ENCODE measurements at regions not wholly inside any gene's neighbourhood (a gene's known extent, or its start where the extent isn't known, plus 50 kb on each side); places are given as distances from the start of the nearest gene placed in this dataset.

DNA sequence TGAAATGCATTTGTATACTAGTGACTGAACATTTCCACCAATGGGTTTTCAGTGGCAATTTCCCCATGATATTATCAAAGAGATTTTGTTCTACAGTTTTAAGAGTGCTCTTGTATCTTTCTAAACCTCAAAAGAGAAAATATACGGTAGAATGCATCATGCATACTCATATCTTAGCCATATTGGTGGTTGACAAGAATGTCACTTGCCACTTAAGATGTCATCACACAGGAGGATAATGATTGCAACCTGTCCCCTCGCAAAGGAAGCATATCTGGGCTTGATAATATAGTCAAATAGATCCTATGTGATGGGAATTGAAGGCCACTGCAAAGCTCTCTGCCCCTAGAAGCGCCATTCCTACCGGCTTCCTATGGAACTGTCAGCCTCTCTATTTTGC is 79.3 kb upstream of the ARMC3 start:
- no peaks in the 10 kb centered on the region for H3K9me2 ChIP-seq (ENCODE audit: insufficient read depth)
- CTCF ChIA-PET = no interaction called here
- TF ChIP-seq EZH2 (IDR thresholded peaks at IDR 0.05; ENCODE audit: low read depth) (no peak), CTCF (conservative IDR thresholded peaks at IDR 0.05) (no peak)
- intact Hi-C loops (cut with micrococcal nuclease; ENCODE audit: unreplicated experiment) = no loop called here
- no peaks in the 10 kb centered on the region for H4K20me1 ChIP-seq (ENCODE audit: insufficient read depth)
- H3K36me3 ChIP-seq (ENCODE audit: low read depth) = no peaks in the 10 kb centered on the region
- no peak overlapping the region for H3K4me3 ChIP-seq
- H2AFZ ChIP-seq = no peak overlapping the region
- H3K79me2 ChIP-seq (ENCODE audit: low read depth) = no peaks in the 10 kb centered on the region
- H3K27me3 ChIP-seq (ENCODE audit: insufficient read depth, low read depth) = no peaks in the 10 kb centered on the region
- no TSS peak for BruUV-seq (replicated peaks)
- no peaks in the 10 kb centered on the region for H3F3A ChIP-seq (ENCODE audit: insufficient read depth, low read depth)
- POLR2A ChIA-PET (ENCODE audit: unreplicated experiment) = no interaction called here
- no peak overlapping the region for H3K4me2 ChIP-seq
- no peaks in the 10 kb centered on the region for H3K9me3 ChIP-seq (ENCODE audit: insufficient read depth, low read depth)
- H3K27ac ChIP-seq = no peak overlapping the region
- DNase-seq = no peak
- no peaks in the 10 kb centered on the region for H3K4me1 ChIP-seq (replicated peaks; ENCODE audit: insufficient read depth)

- DNase-seq = no peak
- TF ChIP-seq EZH2 (IDR thresholded peaks at IDR 0.05; ENCODE audit: low read depth) = no peak
- TF ChIP-seq CTCF (conservative IDR thresholded peaks at IDR 0.05) = no peak
- no peaks in the 10 kb centered on the region for H4K20me1 ChIP-seq (ENCODE audit: insufficient read depth)
- H3F3A ChIP-seq (ENCODE audit: insufficient read depth, low read depth) = no peaks in the 10 kb centered on the region
- no peak overlapping the region for H3K4me3 ChIP-seq
- ChIA-PET POLR2A (ENCODE audit: unreplicated experiment) (no interaction called here), CTCF (no interaction called here)
- no TSS peak for BruUV-seq (replicated peaks)
- H3K9me3 ChIP-seq (ENCODE audit: insufficient read depth, low read depth) = no peaks in the 10 kb centered on the region
- H3K27ac ChIP-seq = no peak overlapping the region
- intact Hi-C loops (cut with micrococcal nuclease; ENCODE audit: unreplicated experiment) = no loop called here
- no peaks in the 10 kb centered on the region for H3K79me2 ChIP-seq (ENCODE audit: low read depth)
- H3K4me1 ChIP-seq (replicated peaks; ENCODE audit: insufficient read depth) = no peaks in the 10 kb centered on the region
- H3K9me2 ChIP-seq (ENCODE audit: insufficient read depth) = no peaks in the 10 kb centered on the region
- H3K4me2 ChIP-seq = no peak overlapping the region
- H2AFZ ChIP-seq = no peak overlapping the region
- H3K36me3 ChIP-seq (ENCODE audit: low read depth) = no peaks in the 10 kb centered on the region
- H3K27me3 ChIP-seq (ENCODE audit: insufficient read depth, low read depth) = no peaks in the 10 kb centered on the region
Observed at GRCh38 chr10:22846294-22846693, 81.6 kb upstream of the ARMC3 start.

GRCh38 chr10:22839639-22840038 is 88.2 kb upstream of the ARMC3 start:
- intact Hi-C loops (cut with micrococcal nuclease; ENCODE audit: unreplicated experiment) = no loop called here
- no peaks in the 10 kb centered on the region for H3K9me3 ChIP-seq (ENCODE audit: insufficient read depth, low read depth)
- H3K9me2 ChIP-seq (ENCODE audit: insufficient read depth) = no peaks in the 10 kb centered on the region
- no peaks in the 10 kb centered on the region for H3K79me2 ChIP-seq (ENCODE audit: low read depth)
- H3K27ac ChIP-seq = no peak overlapping the region
- no peaks in the 10 kb centered on the region for H4K20me1 ChIP-seq (ENCODE audit: insufficient read depth)
- H3K4me3 ChIP-seq = no peak overlapping the region
- CTCF ChIA-PET = no interaction called here
- H3K4me2 ChIP-seq = no peak overlapping the region
- BruUV-seq (replicated peaks) = no TSS peak
- TF ChIP-seq EZH2 (IDR thresholded peaks at IDR 0.05; ENCODE audit: low read depth) (no peak), CTCF (conservative IDR thresholded peaks at IDR 0.05) (no peak)
- H2AFZ ChIP-seq = no peak overlapping the region
- POLR2A ChIA-PET (ENCODE audit: unreplicated experiment) = no interaction called here
- no peaks in the 10 kb centered on the region for H3K27me3 ChIP-seq (ENCODE audit: insufficient read depth, low read depth)
- no peak for DNase-seq
- H3F3A ChIP-seq (ENCODE audit: insufficient read depth, low read depth) = no peaks in the 10 kb centered on the region
- H3K36me3 ChIP-seq (ENCODE audit: low read depth) = no peaks in the 10 kb centered on the region
- no peaks in the 10 kb centered on the region for H3K4me1 ChIP-seq (replicated peaks; ENCODE audit: insufficient read depth)

Measured in PC-9 (cell line).